ENCODE measurements at regions not wholly inside any gene's neighbourhood (a gene's known extent, or its start where the extent isn't known, plus 50 kb on each side); places are given as distances from the start of the nearest gene placed in this dataset.

DNA sequence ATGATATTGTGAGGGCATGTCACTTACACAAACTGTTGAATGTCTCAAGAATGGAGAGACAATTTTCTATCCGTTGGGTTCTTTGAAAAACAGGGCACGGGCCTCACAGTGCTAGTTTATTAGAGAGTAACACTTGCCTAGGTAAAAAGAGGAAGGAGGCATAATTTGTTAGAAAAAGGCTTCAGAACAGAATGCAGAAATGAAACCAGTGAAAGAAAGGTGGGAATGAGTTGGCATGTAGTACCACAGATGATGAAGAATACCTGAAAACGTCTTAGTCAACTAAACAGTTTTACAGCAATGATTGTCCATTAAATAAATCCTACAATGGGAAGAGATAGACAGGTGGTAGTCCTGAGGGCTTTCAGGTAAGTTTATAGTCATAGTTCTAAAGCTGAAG lies 1399.7 kb upstream of the CADM2 start:
- Histone ChIP-seq H3K36me3 (no peaks in the 10 kb centered on the region), H3K4me3 (no peak overlapping the region), H3K4me1 (no peaks in the 10 kb centered on the region), H3K9me3 (peaks cover 0 to 3% of the 10 kb centered on the region in 2 donors), H3K27ac (no peak overlapping the region), H3K27me3 (no peaks in the 10 kb centered on the region)
- DNase-seq (ENCODE audit: low spot score): no peak
- TF ChIP-seq, protein P1, sequence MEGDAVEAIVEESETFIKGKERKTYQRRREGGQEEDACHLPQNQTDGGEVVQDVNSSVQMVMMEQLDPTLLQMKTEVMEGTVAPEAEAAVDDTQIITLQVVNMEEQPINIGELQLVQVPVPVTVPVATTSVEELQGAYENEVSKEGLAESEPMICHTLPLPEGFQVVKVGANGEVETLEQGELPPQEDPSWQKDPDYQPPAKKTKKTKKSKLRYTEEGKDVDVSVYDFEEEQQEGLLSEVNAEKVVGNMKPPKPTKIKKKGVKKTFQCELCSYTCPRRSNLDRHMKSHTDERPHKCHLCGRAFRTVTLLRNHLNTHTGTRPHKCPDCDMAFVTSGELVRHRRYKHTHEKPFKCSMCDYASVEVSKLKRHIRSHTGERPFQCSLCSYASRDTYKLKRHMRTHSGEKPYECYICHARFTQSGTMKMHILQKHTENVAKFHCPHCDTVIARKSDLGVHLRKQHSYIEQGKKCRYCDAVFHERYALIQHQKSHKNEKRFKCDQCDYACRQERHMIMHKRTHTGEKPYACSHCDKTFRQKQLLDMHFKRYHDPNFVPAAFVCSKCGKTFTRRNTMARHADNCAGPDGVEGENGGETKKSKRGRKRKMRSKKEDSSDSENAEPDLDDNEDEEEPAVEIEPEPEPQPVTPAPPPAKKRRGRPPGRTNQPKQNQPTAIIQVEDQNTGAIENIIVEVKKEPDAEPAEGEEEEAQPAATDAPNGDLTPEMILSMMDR (IDR thresholded peaks at IDR 0.05): no peak

DNA sequence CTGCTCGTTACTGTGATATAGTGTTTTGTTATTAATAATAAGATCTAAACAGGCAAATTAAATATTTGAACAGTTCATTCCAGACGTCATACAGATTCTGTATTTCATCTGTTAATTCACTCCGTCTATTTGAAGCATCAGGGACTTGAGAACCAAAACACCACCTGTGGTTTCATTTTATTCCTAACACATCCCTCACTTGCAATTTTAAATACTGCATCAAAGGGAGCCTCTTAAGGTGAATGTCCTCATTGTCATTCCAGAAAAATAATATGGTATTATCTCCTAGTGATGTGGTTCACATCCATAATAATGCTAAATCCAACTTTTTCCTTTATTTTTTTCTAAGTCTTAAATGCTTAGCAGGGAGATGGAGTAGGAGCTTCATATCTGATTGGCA lies 1390.9 kb upstream of the CADM2 start:
- Histone ChIP-seq H3K9me3 (no peaks in the 10 kb centered on the region), H3K4me3 (no peak overlapping the region), H3K27ac (no peak overlapping the region), H3K4me1 (no peaks in the 10 kb centered on the region), H3K36me3 (no peaks in the 10 kb centered on the region), H3K27me3 (no peaks in the 10 kb centered on the region)
- TF ChIP-seq, protein P1 (IDR thresholded peaks at IDR 0.05): no peak
- DNase-seq (ENCODE audit: low spot score): no peak

DNA sequence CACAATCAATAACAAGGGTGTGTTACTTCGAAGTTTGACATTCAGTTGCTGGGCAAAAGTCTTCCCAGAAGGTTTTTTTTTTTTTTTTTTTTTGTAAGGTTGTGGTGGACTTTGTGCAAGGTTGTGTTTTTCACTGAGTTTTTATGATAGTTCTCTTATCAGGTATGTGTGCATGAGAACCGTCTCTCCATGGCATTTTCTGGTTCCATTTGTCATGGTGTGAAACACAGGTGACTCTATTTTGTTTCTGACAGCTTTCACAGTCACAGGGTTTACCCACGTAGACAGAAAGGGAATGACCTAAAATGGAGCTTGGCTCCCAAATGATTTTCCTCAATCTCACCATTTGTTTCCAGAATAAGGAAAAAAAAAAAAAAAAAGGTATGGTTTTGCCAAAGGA lies 1377.2 kb upstream of the CADM2 start:
- no peak for DNase-seq (ENCODE audit: low spot score)
- no peak overlapping the region for H3K27ac ChIP-seq
- H3K4me1 ChIP-seq: no peaks in the 10 kb centered on the region
- H3K4me3 ChIP-seq: no peak overlapping the region
- H3K9me3 ChIP-seq: no peaks in the 10 kb centered on the region
- no peaks in the 10 kb centered on the region for H3K27me3 ChIP-seq
- H3K36me3 ChIP-seq: no peaks in the 10 kb centered on the region
- TF ChIP-seq, protein P1 (IDR thresholded peaks at IDR 0.05): no peak

DNA sequence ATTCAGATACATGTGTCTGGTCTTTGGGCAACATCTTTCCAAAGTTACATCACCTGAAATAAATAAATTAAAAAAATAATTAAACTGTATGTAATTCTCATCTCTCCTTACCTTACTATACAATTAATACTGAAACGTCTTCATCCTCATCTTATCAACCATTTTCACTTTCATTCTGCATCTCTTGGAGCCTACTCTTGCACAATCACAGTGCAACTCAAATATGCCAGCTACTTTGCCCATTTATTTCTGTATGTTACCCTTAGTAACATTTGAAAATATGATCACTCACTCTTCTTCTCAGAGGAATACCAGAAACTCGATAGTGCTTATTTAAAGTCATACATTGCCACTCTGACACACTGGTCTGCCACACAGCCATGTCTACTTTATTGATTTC lies 1357.1 kb upstream of the CADM2 start:
- Histone ChIP-seq H3K27me3 (no peaks in the 10 kb centered on the region), H3K27ac (no peak overlapping the region), H3K4me1 (no peaks in the 10 kb centered on the region), H3K9me3 (no peaks in the 10 kb centered on the region), H3K36me3 (no peaks in the 10 kb centered on the region), H3K4me3 (no peak overlapping the region)
- TF ChIP-seq, protein P1 (IDR thresholded peaks at IDR 0.05): no peak
- DNase-seq (ENCODE audit: low spot score): no peak

DNA sequence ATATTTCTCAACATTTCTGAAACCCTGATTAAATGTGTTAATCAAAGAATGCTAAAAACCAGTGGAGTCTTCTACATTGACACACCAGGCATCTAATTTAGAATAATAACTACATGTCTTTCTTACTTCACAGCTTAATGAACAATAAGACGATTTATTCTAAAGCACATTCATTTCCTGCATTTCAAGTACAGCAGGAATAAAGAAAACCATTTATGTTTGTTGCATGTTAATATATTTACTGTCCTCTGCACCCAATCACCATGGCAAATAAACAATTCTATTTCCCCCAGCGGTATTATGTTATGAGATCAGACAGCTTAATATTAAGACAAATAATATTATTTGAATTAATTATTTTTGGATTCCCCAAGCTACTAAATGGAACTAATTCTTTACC lies 1336.3 kb upstream of the CADM2 start:
- H3K27me3 ChIP-seq: no peaks in the 10 kb centered on the region
- H3K36me3 ChIP-seq: no peaks in the 10 kb centered on the region
- no peak overlapping the region for H3K27ac ChIP-seq
- TF ChIP-seq, protein P1 (IDR thresholded peaks at IDR 0.05): no peak
- no peaks in the 10 kb centered on the region for H3K9me3 ChIP-seq
- H3K4me3 ChIP-seq: no peak overlapping the region
- H3K4me1 ChIP-seq: no peaks in the 10 kb centered on the region
- no peak for DNase-seq (ENCODE audit: low spot score)

DNA sequence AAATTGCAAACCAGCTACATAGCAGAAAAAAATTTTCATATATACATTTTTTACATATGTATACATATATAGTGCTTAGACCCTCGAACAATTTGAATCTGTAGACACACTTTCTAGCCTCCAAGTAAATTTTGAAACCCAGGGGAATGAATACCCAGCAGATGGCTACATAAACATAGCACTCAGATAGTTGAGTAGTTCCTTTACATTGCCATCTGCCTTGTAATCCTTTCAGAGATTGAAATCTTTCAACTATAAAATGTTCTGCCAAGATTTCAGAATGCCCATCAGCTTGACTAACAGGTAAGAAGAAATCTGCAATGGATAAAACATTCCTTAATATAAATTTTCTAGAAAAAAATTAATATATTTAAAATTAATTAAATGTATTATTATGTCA lies 1333.5 kb upstream of the CADM2 start:
- Histone ChIP-seq H3K9me3 (no peaks in the 10 kb centered on the region), H3K36me3 (no peaks in the 10 kb centered on the region), H3K4me1 (no peaks in the 10 kb centered on the region), H3K4me3 (no peak overlapping the region), H3K27me3 (no peaks in the 10 kb centered on the region), H3K27ac (no peak overlapping the region)
- TF ChIP-seq, protein P1 (IDR thresholded peaks at IDR 0.05): no peak
- DNase-seq (ENCODE audit: low spot score): no peak
